ENCODE measurements at regions not wholly inside any gene's neighbourhood (a gene's known extent, or its start where the extent isn't known, plus 50 kb on each side); places are given as distances from the start of the nearest gene placed in this dataset.

DNA sequence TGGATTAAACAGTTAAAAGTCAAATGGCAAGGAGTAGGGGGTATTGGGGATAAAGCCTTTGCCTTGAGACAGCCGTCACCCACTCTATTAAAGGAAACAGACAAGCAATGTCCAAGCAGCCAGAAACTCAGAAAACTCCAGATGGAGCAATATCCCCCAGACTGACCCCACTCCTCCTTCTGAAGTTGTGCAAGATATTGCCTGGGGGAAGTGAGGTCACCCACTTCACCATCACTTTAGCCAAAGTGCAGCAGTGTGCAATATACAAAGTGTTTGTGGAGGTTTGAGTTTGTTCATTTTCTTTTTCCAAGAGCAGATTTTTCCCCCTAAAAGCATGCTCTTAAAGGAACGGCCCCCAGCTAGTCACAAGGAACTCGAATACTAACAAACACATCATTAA, 125.1 kb downstream of the ETS2 start:
- no peak for DNase-seq

DNA sequence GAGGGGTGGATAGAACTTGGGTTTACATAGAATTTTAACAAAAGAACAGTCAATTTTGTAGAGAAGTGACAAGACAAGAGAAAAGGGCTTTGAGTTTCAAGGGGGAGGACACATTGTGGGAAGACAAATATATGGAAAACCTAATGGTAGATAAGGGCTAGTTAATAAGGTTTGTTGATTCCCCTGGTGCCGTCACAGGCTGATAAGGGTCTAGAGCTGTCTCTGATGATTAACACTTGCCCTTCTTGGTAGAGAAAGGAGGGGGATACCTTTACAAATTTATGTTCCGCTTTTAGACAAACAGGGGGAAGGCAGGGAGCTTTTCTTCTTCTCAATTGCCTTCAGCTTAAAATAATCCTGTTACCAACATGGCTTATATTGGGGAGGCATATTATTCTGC, 124.3 kb downstream of the ETS2 start:
- no peak for DNase-seq

DNA sequence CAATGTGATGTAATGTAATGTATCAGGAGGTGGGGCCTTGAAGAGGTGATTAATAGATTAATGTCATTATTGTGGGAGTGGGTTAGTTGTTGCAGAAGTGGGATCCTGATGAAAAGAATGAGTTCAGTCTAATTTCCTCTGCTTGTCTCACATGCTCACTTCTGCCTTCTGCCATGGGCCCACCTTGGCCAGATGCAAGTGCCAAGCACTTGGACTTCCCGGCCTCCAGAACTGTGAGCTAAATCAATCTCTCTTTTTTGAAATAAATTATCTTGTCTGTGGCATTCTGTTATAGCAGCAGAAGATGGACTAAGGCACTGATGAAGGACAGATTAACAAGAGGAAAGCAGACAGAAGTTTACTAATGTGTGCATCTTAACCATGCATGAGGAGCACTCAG, 123.9 kb downstream of the ETS2 start:
- no peak for DNase-seq

DNA sequence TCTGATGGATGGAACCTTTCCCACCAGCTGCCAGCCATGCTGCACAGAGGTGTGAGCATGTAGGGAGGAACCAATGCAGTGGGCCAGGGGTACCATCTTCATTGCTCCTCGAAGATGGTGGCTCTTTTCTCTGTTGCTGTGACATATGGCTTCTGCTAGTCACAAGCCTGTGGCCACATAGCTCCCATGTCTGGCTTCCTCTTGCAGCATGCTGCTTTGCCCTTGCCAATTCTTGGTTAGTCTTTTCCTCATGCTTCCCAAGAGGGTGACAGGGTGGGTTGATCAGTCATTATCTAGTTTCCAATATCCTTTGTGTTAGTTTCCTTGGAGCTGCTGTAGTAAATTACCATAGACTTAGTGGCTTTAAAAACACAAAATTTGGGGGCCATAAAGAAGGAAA, 123.4 kb downstream of the ETS2 start:
- no peak for DNase-seq

DNA sequence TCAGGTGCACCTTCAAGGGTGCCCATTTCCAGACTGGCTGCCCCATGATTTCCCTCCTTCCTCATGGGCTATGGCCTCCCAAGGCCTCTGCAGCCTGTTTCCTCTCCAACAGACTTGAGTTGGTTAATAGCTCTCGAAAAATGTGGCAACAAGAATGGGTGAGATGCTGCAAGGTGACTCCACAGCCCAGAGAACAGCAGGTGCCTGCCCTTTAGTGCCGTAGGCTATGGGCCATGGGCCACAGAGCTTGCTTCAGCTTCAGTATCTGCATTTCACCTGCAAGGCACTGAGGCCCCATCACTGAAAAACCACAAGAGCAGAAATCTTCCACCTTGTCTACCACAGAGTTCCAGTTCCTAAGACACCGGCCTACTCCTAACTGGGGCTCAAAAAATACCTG, 122.0 kb downstream of the ETS2 start:
- no peak for DNase-seq

DNA sequence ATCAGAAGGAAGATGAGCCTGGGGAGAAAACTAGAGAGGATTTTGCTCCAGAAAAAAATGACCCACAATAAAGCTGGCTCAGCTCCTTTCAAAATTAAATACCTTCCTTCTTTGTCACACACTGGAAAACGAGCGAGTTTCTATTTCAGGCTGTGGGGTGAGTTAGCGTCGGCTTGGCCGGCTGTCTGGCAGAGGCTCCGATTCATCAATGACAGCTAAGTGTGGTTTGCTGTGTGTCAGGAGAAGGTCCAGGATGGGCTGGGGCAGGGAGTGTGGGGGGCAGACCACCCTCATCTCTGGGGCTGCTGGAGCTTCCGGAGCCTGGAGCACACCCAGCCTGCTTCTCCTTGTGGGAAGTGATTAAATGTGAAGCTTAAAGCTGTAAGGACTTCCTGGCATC, 120.2 kb downstream of the ETS2 start:
- no peak for DNase-seq

DNA sequence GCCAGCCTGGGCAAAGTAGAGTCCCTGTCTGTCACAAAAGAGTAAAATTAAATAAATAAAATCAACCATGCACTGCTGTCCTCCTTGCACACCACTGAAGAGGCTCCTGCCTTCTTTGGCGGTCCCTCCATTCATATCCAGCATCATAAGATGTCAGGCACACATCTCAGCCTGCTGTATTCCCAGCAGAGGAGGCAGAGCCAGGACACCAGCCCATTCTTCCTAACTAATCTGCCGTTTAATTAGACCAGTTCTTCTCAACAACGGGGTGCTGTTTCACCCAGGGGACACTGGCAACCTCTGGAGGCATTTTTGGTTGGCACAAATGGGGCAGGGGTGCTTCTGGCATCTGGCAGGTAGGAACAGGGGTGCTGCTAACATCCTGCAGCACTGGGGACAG, 119.7 kb downstream of the ETS2 start:
- no peak for DNase-seq

DNA sequence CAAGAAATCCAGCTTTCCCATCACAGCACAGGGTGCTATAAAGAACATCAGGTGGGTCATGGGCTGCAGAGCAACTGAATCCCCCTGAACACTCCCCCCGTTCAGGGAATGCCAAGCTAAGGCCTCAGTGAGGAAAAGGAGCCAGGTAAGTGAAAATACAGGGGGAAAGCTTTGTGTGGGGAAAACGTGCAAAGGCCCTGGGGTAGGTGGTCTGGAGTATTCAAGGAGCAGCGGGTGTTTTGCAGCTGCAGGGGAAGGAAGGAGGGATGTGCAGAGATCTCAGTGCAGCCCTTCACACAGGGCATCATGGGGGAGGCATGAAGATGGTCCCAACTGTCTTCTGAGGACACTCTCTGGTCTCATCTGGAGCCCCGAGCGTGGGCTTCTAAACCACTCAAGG, 119.2 kb downstream of the ETS2 start:
- DNase-seq = no peak

DNA sequence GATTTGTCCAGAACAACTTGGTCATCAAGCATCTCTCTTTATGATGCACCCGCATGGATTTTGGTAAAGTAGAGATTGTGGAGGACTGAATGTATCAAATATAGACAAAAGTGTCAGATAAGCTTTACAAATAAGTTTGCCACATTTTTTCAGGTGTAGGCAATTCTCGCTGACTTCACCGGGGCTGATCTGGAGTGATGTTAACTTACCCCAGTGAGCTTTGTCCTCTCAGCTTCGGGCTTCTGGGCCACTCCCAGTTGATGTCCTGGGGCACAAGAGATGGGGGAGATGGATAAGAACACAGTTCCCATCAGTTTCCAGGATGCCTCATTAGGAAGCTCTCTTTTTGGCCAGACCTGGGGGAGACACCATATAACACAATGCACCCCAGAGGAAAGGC, 117.7 kb downstream of the ETS2 start:
- DNase-seq = no peak

DNA sequence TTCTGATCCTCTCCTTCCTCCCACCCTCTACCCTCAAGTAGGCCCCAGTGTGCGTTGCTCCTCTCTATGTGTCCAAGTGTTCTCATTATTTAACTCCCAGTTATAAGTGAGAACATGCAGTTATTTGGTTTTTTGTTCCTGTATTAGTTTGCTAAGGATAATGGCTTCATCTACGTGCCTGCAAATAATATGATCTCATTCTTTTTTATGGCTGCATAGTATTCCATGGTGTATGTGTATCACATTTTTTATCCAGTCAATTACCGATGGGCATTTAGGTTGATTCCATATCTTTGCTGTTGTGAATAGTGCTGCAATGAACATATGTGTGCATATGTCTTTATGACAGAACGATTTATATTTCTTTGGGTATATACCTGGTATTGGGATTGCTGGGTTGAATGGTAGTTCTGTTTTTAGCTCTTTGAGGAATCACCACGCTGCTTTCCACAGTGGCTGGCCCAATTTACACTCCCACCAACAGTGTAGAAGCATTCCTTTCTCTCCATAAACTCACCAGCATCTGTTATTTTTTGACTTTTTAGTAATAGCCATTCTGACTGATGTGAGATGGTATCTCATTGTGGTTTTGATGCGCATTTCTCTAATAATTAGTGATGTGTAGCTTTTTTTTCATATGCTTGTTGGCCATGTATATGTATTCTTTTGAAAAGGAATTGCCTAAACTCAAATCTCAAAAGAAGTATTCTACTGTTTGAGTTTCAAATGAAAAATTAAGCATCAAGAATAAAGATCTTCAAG, 116.9 kb downstream of the ETS2 start:
- no peak for DNase-seq

DNA sequence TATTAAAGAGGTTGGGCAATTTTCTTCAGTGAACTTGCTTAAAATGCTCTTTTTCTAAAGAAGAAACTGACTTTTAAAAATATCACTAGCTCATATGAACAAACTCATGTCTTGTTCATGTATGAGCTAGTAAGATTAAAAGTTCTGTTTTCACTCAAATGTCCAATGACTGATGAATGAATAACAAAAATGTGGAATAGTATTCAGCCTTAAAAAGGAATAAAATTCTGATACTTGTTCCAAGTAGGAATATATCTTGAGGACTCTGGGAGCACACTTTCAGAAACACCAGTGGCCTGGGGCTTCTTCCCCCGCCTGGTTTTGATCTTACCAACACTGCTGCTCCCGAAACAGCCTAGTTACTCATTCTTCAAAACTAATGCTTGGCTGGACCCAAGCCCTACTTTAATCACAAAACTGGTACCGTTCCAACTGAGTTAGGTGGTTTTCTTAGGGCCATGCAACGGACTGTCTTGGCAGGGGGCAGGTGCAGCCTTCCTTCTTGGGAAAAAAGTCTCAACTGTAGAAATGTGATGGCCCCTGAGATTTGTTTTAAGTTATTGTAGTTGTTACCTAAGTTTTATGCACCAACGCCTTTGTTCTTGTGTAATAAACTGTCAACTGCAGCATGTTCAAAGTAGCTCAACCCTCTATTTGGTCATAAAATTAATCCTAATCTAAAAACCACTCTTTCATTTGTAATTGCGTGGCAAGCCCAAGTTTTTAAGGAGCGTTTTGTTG, 116.0 kb downstream of the ETS2 start:
- no peak for DNase-seq

DNA sequence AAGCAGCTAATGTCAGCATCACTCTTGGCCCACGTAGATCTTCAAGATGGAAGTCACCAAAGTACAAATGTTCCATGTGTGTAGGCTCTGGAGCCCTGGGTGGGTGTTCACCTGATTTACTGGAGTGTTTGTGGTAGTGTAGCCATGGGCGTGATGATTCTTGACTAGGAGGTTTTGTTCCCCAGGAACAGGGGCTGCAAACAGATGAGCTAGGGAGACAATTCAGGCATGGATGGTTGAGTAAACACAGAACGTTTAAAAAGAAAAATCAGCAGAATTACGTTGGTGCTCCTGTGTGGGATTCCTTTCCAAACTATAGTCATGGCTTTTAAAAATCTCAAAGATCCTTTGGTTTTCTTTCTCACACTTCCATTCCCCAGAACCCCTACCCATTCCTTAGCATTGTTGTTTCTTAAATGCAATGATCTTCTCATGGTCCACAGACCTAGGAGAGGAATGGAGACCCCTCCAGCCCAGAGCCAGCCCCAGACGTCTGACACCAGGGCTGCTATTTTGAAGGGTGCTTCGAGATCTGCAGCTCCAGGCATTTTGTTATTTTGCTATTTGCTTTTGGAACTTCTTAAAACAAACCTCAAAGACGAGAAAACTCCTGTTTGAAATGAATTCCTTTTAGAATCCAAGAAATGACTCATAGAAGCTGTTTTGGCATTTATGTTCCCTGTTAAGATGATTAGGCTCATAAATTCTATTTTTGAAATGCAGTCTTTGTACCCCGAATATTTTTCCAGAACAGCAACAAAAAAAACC, 115.1 kb downstream of the ETS2 start:
- DNase-seq = no peak

DNA sequence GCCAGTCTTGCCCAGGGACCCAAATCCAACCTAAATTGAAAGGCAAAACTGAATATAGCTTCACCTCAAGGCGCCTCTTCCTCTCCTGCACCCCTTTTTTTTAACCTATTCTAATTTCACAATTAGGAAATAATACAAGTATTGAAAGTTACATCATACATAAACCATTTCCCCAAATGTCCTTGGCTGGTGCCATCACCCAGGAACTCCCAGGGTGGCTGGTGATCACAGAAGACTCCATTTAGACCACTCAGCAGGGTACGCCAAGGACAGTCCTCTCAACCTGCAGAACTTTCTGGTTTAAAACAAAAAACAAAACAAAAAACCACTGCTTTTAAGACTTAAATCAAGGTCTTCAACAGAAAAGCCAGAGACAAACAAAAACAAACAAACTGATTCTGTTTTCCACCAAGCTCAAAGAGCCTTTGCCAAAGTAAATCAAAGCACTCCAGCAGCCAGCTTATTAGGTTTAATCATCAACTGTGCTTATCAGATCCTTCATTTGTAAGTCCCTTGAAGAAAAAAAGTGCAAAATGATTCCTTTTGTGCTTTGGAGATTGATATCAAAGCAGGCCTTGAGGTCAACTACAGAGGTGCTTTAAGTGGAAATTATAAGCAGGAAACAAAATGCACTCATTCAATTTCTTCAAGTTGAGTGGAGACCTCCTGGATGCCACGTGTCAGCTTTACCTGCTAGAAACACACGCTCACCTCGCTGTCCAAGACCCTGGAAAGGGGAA, 113.0 kb downstream of the ETS2 start:
- no peak for DNase-seq

DNA sequence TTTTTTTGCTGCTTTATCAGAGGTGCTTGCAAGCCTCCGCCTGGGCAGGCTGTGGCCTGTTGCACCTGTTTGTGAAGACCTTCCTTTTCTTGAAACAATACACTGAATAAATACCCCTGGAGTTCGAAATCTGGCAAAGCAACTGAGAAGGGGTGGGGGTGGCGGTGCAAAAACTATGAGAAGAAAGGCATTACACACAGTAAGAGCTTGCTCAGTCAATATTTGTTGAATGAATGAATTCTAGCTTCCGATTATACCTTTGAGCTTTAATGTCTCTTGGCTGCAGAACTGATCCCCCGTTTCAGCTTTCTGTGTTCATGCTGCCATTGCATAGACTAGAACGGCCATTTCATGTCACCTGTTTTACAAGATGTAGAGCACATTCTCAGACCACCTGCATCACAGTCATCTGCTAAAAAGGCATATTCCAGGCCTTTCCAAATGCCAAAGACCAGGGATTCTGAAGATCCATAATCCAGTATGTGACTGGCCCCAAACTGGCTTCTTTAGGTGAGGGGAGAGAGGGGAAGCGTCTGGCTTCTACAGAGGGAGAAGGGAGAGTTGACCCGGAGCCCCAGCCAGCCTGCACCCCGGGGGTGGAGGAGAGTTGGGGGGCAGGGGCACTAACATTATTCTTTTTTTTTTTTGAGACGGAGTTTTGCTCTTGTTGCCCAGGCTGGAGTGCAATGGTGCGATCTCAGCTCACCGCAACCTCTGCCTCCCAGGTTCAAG, 111.5 kb downstream of the ETS2 start:
- no peak for DNase-seq

DNA sequence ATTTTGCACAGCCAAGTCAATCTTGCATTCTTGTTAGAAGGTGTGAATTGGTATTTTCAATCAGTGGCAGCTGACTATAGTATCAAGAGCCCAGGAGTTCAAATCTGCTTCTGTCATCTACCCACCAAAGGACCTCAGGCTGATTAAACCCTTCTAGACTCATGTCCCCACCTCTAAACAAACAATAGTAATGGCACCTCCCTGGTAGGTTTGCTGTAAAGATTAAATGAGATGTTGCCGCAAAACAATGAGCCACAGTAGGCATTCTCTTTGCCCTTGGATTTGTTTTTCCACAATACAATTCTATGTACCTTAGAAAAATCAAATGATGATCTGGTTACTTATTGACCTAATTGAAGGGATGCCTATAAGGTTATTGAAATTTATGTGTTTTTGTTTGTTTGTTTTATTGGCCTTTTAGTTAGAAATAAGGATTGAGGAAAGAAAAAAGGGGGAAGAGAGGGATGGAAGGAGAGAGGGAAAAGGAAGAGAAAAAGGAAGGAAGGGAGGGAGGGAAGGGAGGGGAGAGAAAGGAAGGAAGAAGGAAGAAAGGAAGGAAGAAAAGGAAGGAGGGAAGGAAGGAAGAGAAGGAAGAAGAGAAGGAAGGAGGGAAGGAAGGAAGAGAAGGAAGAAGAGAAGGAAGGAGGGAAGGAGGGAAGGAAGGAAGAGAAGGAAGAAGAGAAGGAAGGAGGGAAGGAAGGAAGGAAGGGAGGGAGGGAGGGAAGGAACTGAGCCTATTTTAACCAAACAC, 110.7 kb downstream of the ETS2 start:
- DNase-seq = no peak

DNA sequence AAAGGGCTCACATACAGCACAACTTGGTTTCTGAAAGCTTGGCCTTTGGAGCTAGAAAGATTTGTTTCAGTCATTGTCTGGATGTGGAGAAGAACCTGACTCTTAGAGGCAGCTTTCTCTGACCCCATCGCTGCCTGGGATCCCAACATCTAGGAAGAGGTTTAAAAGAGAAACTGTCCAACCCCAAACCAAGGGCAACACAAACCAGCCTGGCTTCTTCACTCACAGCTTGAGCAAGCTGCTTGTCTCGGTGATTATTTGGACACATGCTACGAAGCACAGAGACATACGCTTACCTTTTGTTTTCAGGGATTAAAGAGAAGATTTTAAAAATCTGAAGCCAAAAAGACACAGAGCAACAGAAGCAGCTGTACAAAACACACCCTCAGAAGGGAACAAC, 109.8 kb downstream of the ETS2 start:
- DNase-seq = no peak

DNA sequence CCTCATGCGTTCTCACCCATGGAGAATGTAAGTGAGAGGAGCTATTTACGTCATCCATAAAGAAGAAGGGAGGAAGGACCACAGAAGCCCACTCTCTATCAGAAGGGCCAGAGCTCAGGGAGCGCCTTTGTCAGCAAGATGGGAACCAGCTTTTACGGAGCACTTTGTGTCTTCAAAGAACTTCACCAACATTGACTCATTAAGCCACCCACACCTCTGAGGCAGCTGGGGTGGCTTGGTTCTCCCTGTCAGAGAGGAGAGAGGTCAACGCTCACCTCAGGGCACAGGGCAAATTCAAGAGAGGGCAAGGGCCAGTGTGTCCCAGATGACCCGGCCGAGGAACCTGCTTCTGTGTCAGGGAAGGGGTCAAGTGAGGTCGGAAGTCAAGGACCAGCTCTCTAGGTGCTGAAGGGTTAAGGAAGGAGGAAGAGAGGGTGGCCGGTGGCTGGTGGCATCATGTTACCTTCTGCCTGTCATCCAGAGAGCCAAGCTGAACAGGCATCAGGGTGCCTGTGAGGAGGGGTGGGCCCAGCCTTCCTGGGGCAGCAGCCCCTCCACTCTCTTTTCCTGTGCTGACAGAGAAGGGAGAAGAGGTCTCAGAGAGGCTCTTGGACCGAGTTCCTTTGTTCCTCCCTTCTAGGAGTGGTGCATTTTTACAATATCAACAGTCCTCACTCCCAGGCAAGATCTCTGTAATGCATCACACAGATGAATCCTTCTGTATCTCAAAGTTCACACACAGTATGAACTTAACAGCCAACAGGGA, 109.0 kb downstream of the ETS2 start:
- no peak for DNase-seq

DNA sequence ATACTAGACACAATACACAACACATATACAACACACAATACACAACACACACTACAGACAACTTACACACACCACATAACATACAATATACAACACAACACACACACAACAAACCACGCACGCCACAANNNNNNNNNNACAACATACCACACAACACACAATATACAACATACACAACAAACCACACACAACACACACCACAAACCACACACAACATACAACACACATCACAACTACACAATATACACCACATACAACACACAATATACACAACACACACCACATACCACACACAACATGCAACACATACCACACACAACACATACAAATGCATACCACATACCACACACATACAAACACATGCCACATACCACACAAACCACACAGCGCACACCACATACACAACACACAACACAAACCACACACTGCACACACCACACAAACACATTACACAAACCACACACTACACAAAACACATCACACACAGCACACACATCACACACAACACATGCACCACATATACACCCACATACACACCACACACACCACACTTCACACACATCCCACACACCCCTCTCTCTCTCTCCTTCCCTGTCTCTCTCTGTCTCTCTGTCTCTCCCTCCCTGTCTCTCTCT, 108.3 kb downstream of the ETS2 start:
- DNase-seq = no peak

DNA sequence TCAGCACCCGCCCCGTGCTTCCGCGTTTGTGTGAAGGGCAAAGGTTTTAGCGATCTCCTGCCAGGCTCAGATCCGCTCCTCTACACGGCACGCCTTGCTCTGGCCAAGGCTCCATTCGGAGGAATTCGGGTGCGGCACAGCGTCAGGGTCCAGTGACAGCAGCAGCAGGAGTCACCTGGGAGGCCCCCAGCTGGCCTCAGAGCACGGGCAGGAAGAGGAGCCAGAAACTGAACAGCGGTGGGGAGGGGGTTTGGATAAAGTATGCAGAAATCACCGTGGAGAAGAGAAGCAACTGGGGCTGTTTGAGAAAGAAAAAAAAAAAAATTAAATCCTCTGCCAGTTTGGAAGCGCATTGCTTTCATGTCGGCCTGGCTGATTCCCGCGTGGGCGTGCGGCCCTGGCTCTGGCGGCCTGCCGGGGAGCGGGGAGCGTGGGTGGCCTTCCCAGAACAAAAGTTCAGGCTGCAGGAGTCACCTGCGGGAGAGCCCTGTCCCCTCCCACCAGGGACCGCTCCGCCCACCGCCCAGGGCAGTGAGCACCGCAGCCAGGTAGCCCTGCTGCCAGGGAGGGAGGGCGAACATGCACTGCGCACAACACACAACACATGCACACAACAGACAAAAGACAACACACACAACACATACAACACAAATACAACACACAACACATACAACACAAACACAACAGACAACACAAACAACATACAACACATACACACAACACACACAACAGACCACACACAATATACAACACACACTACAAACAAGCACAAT, 107.6 kb downstream of the ETS2 start:
- DNase-seq = peak; percentile 87

Data from right kidney (tissue), 1 donor.